BE2C (cell line): ENCODE measurements at regions not wholly inside any gene's neighbourhood (a gene's known extent, or its start where the extent isn't known, plus 50 kb on each side); places are given as distances from the start of the nearest gene placed in this dataset.
"Not testable (repeated sequence)": the region's sequence is repeated elsewhere in the genome, so short reads cannot be mapped to it uniquely, and the experiment has no call there.

Source experiments
- DNase-seq: peaks from one replicate; pipeline ENCODE4 v3.0.0-alpha.2; 2020
- H3K27me3 ChIP-seq: fragments of 250-450 bp; sonication (Bioruptor Pico); 2 replicates; pipeline ENCODE4 v1.5.1; 2020; ENCODE audit warnings: mild to moderate bottlenecking
- H3K36me3 ChIP-seq: fragments of 250-450 bp; sonication (Bioruptor Pico); 2 replicates; pipeline ENCODE4 v1.5.1; 2020; ENCODE audit warnings: mild to moderate bottlenecking
- H3K4me1 ChIP-seq: fragments of 250-450 bp; sonication (Bioruptor Pico); 2 replicates; pipeline ENCODE4 v1.5.1; 2020
- H3K4me3 ChIP-seq: 2 replicates; pipeline ENCODE4 v1.5.1; 2011; ENCODE audit warnings: low read depth, low read length
- H3K9me3 ChIP-seq: fragments of 250-450 bp; sonication (Bioruptor Pico); 2 replicates; pipeline ENCODE4 v1.5.1; 2020
- TF ChIP-seq, protein P1 (sequence below): IDR thresholded peaks from 2 replicates; pipeline ENCODE4 v1.5.1; 2012; ENCODE audit warnings: mild to moderate bottlenecking, low read depth, low read length

DNA sequence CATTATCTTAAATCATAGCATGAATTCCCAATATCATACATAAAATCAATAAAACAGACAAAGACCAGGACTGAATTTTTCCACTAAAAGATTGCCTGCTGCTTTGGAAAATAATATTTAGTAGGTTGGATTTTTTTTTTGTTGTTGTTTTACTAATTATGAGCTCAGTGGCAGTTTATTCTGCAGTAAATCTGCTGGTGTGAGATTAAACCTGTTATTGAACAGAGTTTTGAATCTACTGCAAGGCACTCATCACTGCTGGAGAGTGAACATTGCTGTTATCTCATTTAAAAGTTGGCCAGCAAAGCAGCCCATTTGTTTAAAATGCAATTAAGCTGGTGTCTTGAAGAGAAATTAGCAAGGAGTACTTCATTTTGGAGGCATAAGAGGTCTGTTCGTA is 986.1 kb downstream of the ADGRL2 start:
- TF ChIP-seq, protein P1, sequence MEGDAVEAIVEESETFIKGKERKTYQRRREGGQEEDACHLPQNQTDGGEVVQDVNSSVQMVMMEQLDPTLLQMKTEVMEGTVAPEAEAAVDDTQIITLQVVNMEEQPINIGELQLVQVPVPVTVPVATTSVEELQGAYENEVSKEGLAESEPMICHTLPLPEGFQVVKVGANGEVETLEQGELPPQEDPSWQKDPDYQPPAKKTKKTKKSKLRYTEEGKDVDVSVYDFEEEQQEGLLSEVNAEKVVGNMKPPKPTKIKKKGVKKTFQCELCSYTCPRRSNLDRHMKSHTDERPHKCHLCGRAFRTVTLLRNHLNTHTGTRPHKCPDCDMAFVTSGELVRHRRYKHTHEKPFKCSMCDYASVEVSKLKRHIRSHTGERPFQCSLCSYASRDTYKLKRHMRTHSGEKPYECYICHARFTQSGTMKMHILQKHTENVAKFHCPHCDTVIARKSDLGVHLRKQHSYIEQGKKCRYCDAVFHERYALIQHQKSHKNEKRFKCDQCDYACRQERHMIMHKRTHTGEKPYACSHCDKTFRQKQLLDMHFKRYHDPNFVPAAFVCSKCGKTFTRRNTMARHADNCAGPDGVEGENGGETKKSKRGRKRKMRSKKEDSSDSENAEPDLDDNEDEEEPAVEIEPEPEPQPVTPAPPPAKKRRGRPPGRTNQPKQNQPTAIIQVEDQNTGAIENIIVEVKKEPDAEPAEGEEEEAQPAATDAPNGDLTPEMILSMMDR, result no peak

DNA sequence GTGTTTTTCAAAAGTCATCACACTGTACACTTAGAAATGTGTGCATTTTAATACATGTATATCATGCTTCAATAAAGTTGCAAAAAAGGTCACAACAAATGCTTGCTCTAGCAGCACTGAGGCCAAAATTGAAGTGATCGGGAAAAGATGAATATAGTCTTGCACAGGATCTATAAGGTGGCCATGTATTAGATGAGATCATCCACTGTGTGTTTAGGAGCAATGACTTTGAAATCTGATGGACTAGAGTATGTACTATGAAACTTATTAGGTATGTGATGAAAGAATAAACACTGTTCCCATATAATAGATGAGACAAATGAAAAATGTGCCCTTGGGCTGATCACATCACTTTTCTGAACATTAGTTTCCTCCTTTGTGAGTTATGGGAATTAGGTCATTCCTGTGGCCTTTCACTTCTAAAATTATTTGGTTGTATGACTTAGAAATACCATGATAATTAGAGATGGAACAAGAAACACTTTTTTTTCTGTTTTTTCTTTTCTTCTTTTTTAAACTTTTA is 984.6 kb downstream of the ADGRL2 start:
- Histone ChIP-seq H3K27me3 (no peaks in the 10 kb centered on the region), H3K36me3 (no peaks in the 10 kb centered on the region), H3K4me3 (no peak overlapping the region), H3K4me1 (no peaks in the 10 kb centered on the region), H3K9me3 (no peaks in the 10 kb centered on the region)
- DNase-seq, result no peak
- TF ChIP-seq, protein P1, result no peak

More for the DNA sequence above, 986.1 kb downstream of the ADGRL2 start:
- Histone ChIP-seq H3K27me3 (no peaks in the 10 kb centered on the region), H3K9me3 (no peaks in the 10 kb centered on the region), H3K4me3 (no peak overlapping the region), H3K36me3 (no peaks in the 10 kb centered on the region), H3K4me1 (no peaks in the 10 kb centered on the region)
- no peak for DNase-seq

DNA sequence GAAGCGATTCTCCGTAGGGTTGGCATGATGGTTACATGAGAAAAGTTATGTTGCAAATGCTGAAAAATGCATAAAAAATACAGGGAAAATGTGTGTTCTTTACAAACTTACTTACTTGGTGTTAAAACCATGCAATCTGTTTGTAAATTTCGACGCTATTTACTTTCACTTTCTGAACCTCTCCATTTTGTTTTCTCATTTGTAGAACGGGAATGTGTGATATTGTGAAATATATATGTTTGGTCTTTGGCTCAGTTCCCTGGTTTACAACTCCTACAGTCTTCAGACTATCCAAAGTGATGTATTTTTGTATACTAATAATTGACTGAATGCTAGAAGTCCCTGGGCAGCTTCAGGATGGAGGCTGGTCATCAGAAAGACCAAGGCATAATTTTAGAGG is 982.3 kb downstream of the ADGRL2 start:
- H3K4me3 ChIP-seq, result no peak overlapping the region
- no peaks in the 10 kb centered on the region for H3K9me3 ChIP-seq
- no peaks in the 10 kb centered on the region for H3K4me1 ChIP-seq
- no peaks in the 10 kb centered on the region for H3K36me3 ChIP-seq
- TF ChIP-seq, protein P1, result no peak
- H3K27me3 ChIP-seq, result no peaks in the 10 kb centered on the region
- DNase-seq, result no peak

DNA sequence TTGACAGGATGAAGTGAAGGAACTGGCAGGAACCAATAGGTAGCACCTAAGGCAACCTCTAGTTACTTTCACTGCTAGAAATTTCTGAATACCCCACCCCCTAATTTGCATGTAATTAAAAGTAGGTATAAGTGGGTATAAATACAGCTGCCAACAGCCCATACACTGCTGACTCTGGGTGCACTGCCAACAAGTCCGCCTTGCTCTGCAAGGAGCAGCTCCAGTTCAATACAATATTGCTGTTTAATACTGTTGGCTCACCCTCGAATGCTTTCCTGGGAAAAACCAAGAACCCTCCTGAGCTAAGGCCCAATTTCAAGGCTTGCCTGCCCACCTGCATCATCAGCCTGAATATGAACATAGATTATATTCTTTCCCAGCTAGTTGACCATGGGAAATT is 981.9 kb downstream of the ADGRL2 start:
- TF ChIP-seq, protein P1, result no peak
- DNase-seq, result no peak
- no peaks in the 10 kb centered on the region for H3K27me3 ChIP-seq
- no peak overlapping the region for H3K4me3 ChIP-seq
- H3K4me1 ChIP-seq, result no peaks in the 10 kb centered on the region
- H3K9me3 ChIP-seq, result no peaks in the 10 kb centered on the region
- no peaks in the 10 kb centered on the region for H3K36me3 ChIP-seq

- H3K4me3 ChIP-seq, result no peak overlapping the region
- no peaks in the 10 kb centered on the region for H3K9me3 ChIP-seq
- no peaks in the 10 kb centered on the region for H3K27me3 ChIP-seq
- no peaks in the 10 kb centered on the region for H3K36me3 ChIP-seq
- TF ChIP-seq, protein P1, result peak; percentile 56
- peak; percentile 29 for DNase-seq
- no peaks in the 10 kb centered on the region for H3K4me1 ChIP-seq
These were observed 977.9 kb downstream of the ADGRL2 start for GRCh38 chr1:82778612-82779011.

- H3K36me3 ChIP-seq, result no peaks in the 10 kb centered on the region
- H3K4me3 ChIP-seq, result no peak overlapping the region
- DNase-seq, result no peak
- H3K4me1 ChIP-seq, result no peaks in the 10 kb centered on the region
- no peaks in the 10 kb centered on the region for H3K27me3 ChIP-seq
- H3K9me3 ChIP-seq, result no peaks in the 10 kb centered on the region
- TF ChIP-seq, protein P1, result no peak
These were observed 976.5 kb downstream of the ADGRL2 start for GRCh38 chr1:82777240-82777639.

GRCh38 chr1:82776730-82777129 is 976.0 kb downstream of the ADGRL2 start:
- H3K36me3 ChIP-seq, H3K4me1 ChIP-seq, DNase-seq, H3K27me3 ChIP-seq, H3K4me3 ChIP-seq, H3K9me3 ChIP-seq: not testable (repeated sequence)
